GM23338 (cell line): ENCODE measurements at regions not wholly inside any gene's neighbourhood (a gene's known extent, or its start where the extent isn't known, plus 50 kb on each side); places are given as distances from the start of the nearest gene placed in this dataset.

ENCODE experiments used
- ATAC-seq: fragments of 200-7000 bp; cut with Tn5 transposase; 3 replicates; pipeline ENCODE4 v1.9.1; 2020
- DNase-seq: peaks from one replicate; pipeline ENCODE4 v3.0.0-alpha.2; 2015; ENCODE audit warnings: low spot score
- H2AFZ ChIP-seq: fragments of 200-600 bp; sonication (generic); 2 replicates; pipeline ENCODE4 v1.8.0; 2016; ENCODE audit warnings: antibody characterized with exemption, mild to moderate bottlenecking, moderate library complexity
- H3F3A ChIP-seq: fragments of 200-600 bp; sonication (generic); replicated peaks from 2 replicates; pipeline ENCODE4 v1.8.0; 2017; ENCODE audit warnings: antibody characterized with exemption, mixed run types, low read depth
- H3K27ac ChIP-seq: fragments of 200-600 bp; sonication (generic); 2 replicates; pipeline ENCODE4 v1.6.1; 2016; ENCODE audit warnings: low read depth
- H3K27me3 ChIP-seq: fragments of 200-600 bp; sonication (generic); 2 replicates; pipeline ENCODE4 v1.8.0; 2016; ENCODE audit warnings: mild to moderate bottlenecking, mixed run types, moderate library complexity; ENCODE audit not compliant: insufficient read depth
- H3K36me3 ChIP-seq: fragments of 200-600 bp; sonication (generic); 2 replicates; pipeline ENCODE4 v1.8.0; 2016; ENCODE audit warnings: mild to moderate bottlenecking; ENCODE audit not compliant: insufficient read depth
- H3K4me1 ChIP-seq: fragments of 200-600 bp; sonication (generic); 2 replicates; pipeline ENCODE4 v1.8.0; 2016; ENCODE audit warnings: mild to moderate bottlenecking, moderate library complexity; ENCODE audit not compliant: insufficient read depth
- H3K4me2 ChIP-seq: fragments of 200-600 bp; sonication (generic); 2 replicates; pipeline ENCODE4 v1.7.1; 2017; ENCODE audit warnings: mixed run types
- H3K4me3 ChIP-seq: fragments of 200-600 bp; sonication (generic); 2 replicates; pipeline ENCODE4 v1.6.1; 2016; ENCODE audit warnings: mixed run types
- H3K79me2 ChIP-seq: fragments of 200-600 bp; sonication (generic); replicated peaks from 2 replicates; pipeline ENCODE4 v1.8.0; 2017; ENCODE audit warnings: mild to moderate bottlenecking; ENCODE audit not compliant: insufficient read depth
- H3K9me2 ChIP-seq: fragments of 200-600 bp; sonication (generic); 2 replicates; pipeline ENCODE4 v1.8.0; 2017; ENCODE audit not compliant: insufficient read depth
- H4K20me1 ChIP-seq: fragments of 200-600 bp; sonication (generic); replicated peaks from 2 replicates; pipeline ENCODE4 v1.8.0; 2017; ENCODE audit warnings: mild to moderate bottlenecking; ENCODE audit not compliant: insufficient read depth
- H3K27ac Mint-ChIP-seq: 2 replicates; pipeline ENCODE4 v1.8.0; 2020; ENCODE audit warnings: inconsistent platforms, mild to moderate bottlenecking, moderate library complexity, mixed read lengths
- H3K27me3 Mint-ChIP-seq: 3 replicates; pipeline ENCODE4 v1.8.0; 2022; ENCODE audit warnings: low read depth, mild to moderate bottlenecking, moderate library complexity, mixed read lengths, inconsistent platforms; ENCODE audit not compliant: insufficient read depth, poor library complexity
- H3K36me3 Mint-ChIP-seq: 3 replicates; pipeline ENCODE4 v1.8.0; 2021; ENCODE audit warnings: low read depth, mild to moderate bottlenecking, inconsistent platforms, moderate library complexity, mixed read lengths
- H3K4me1 Mint-ChIP-seq: 3 replicates; pipeline ENCODE4 v1.8.0; 2020; ENCODE audit warnings: mild to moderate bottlenecking, inconsistent platforms, mixed read lengths
- H3K4me3 Mint-ChIP-seq: 3 replicates; pipeline ENCODE4 v1.8.0; 2021; ENCODE audit warnings: moderate library complexity, mild to moderate bottlenecking, inconsistent platforms, mixed read lengths
- H3K9me3 Mint-ChIP-seq: 3 replicates; pipeline ENCODE4 v1.8.0; 2020; ENCODE audit warnings: moderate library complexity, mild to moderate bottlenecking, inconsistent platforms, mixed read lengths
- CREB1 ChIP-seq: fragments of 250-450 bp; sonication (Bioruptor Pico); IDR thresholded peaks from 2 replicates; pipeline ENCODE4 v1.5.0; 2020; ENCODE audit warnings: low read depth, mild to moderate bottlenecking, moderate library complexity
- CTCF ChIP-seq, 2 experiments: fragments of 200-600 bp in 1 of 2; sonication (generic) in 1 of 2; conservative IDR thresholded peaks; 2 replicates each; pipeline versions ENCODE4 v1.5.1 to v1.6.1; 2016 to 2017; ENCODE audit warnings: antibody characterized with exemption in 2 of 2, low read depth in 2 of 2, mild to moderate bottlenecking in 2 of 2, moderate library complexity in 1 of 2
- ETS1 ChIP-seq: IDR thresholded peaks from 2 replicates; pipeline ENCODE4 v1.6.1; 2016; ENCODE audit warnings: antibody characterized with exemption
- EZH2 ChIP-seq: fragments of 200-600 bp; sonication (generic); IDR thresholded peaks from one replicate; pipeline ENCODE4 v1.8.0; 2017; ENCODE audit warnings: antibody characterized with exemption, mild to moderate bottlenecking, low read depth; ENCODE audit not compliant: unreplicated experiment
- EZH2phosphoT487 ChIP-seq: fragments of 200-600 bp; sonication (generic); IDR thresholded peaks from one replicate; pipeline ENCODE4 v1.8.1; 2018; ENCODE audit warnings: antibody characterized with exemption; ENCODE audit not compliant: unreplicated experiment
- JUNB ChIP-seq: IDR thresholded peaks from one replicate; pipeline ENCODE4 v1.6.1; 2016; ENCODE audit warnings: antibody characterized with exemption; ENCODE audit not compliant: unreplicated experiment
- NANOG ChIP-seq: IDR thresholded peaks from 2 replicates; pipeline ENCODE4 v1.6.1; 2016; ENCODE audit warnings: antibody characterized with exemption, borderline replicate concordance
- POLR2AphosphoS5 ChIP-seq: IDR thresholded peaks from 2 replicates; pipeline ENCODE4 v1.6.1; 2016; ENCODE audit warnings: antibody characterized with exemption, low read depth
- REST ChIP-seq: IDR thresholded peaks from one replicate; pipeline ENCODE4 v1.6.1; 2018; ENCODE audit warnings: antibody characterized with exemption; ENCODE audit not compliant: unreplicated experiment
- STAT1 ChIP-seq: IDR thresholded peaks from one replicate; pipeline ENCODE4 v1.6.1; 2016; ENCODE audit warnings: antibody characterized with exemption; ENCODE audit not compliant: unreplicated experiment
- ZNF114 ChIP-seq: fragments of 250-450 bp; sonication (Bioruptor Pico); IDR thresholded peaks from 2 replicates; pipeline ENCODE4 v1.5.0; 2020; ENCODE audit warnings: mild to moderate bottlenecking, moderate library complexity
- ZNF331 ChIP-seq: fragments of 250-450 bp; sonication (Bioruptor Pico); IDR thresholded peaks from 2 replicates; pipeline ENCODE4 v1.5.0; 2020; ENCODE audit warnings: low read depth, mild to moderate bottlenecking, moderate library complexity
- ZNF462 ChIP-seq: fragments of 250-450 bp; sonication (Bioruptor Pico); IDR thresholded peaks from 2 replicates; pipeline ENCODE4 v1.5.0; 2020; ENCODE audit warnings: mild to moderate bottlenecking, moderate library complexity

GRCh38 chr15:93837450-93837849 is 393.9 kb upstream of the MCTP2 start:
- Histone ChIP-seq H3K4me1 (0 out of 2 replicates have a peak, but pooled peaks cover 14% of the 10 kb centered on the region), H4K20me1 (no peaks in the 10 kb centered on the region), H3K4me3 (no peak overlapping the region), H3K79me2 (no peaks in the 10 kb centered on the region), H2AFZ (no peak overlapping the region), H3K4me2 (peak overlapping the region; percentile 46; the same call in 1 of the 2 replicates), H3K9me2 (peaks cover 9% of the 10 kb centered on the region; the same call in 1 of the 2 replicates), H3K27ac (peak overlapping the region; percentile 43; the same call in 1 of the 2 replicates), H3F3A (no peaks in the 10 kb centered on the region), H3K27me3 (no peaks in the 10 kb centered on the region), H3K36me3 (no peaks in the 10 kb centered on the region)
- no peak for ATAC-seq
- H3K36me3 Mint-ChIP-seq = peaks cover 3% of the 10 kb centered on the region; the same call in 1 of the 3 replicates
- DNase-seq = peak; percentile 39
- H3K4me1 Mint-ChIP-seq = peaks cover 26% of the 10 kb centered on the region
- H3K9me3 Mint-ChIP-seq = peaks cover 10% of the 10 kb centered on the region; the same call in 2 of the 3 replicates
- H3K27me3 Mint-ChIP-seq = peaks cover 3% of the 10 kb centered on the region
- no peak overlapping the region for H3K4me3 Mint-ChIP-seq
- 0 out of 2 replicates have a peak overlapping the region, but pooled peaks have one; percentile 8 for H3K27ac Mint-ChIP-seq
- TF ChIP-seq EZH2phosphoT487 (no peak), ETS1 (no peak), CREB1 (no peak), JUNB (no peak), REST (no peak), STAT1 (no peak), NANOG (no peak), EZH2 (no peak), ZNF462 (CRISPR knock-in tag) (no peak), ZNF114 (CRISPR knock-in tag) (no peak), CTCF (conservative IDR thresholded peaks at IDR 0.05; ENCODE audit: low read depth in 2 of 2) (no peak), POLR2AphosphoS5 (no peak), ZNF331 (no peak)
